ENCODE measurements at regions not wholly inside any gene's neighbourhood (a gene's known extent, or its start where the extent isn't known, plus 50 kb on each side); places are given as distances from the start of the nearest gene placed in this dataset.

DNA sequence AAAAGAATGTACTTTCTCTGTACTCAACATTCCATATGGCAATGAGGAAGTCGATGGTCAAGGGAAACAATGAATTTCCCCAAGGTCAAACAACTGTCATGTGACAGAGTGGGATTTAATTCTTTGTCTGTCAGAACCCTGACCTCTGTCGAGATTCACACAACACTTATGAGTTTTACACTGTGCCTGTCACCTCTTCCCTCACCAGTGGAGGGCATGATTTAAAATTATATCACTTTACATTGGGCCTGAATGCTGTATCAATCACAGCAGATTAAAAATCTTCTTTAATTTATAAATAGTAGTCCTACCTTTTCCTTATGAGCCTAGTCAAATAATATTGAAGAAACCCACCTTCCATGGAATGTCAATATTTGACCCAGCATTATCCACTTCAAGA is 276.7 kb downstream of the CDH10 start:
- no peak for DNase-seq (ENCODE audit: low spot score)

DNA sequence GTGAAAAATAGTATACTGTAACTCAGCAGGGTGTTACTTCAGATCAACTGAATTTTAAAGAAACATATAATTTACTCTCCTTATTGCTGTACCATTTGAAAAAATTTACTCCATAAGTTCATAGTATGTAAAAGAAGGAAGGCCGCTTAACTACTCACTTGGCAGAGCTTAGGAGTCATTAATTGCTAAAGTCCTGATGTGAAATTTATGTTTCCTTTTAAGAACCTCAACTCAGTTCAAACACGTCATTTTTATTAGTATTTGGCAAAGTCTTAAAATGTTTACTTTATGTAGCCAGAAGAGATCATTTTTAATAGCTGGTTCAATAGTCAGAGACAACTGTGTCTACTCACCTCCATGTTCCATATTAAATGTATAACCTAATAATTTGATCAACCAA is 268.6 kb downstream of the CDH10 start:
- no peak for DNase-seq (ENCODE audit: low spot score)

DNA sequence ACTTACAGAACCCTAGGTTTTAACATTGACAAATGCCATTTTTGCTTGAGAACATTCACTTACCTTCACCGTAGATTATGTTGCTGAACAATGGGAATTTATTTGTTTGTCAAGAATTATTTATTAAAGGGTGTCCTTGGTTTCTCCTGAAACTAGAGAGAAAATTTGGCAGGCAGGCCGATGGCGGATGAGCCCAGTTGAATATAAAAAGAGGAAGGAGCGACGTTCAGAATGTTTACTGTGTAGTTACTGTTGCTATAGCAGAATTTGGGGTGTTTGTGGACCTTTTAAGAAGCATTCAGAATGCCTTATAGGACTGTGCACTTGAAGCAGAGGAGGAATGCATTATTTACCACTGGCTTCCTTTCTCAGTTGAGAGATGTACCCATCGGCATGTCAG is 268.2 kb downstream of the CDH10 start:
- DNase-seq (ENCODE audit: low spot score) = no peak

DNA sequence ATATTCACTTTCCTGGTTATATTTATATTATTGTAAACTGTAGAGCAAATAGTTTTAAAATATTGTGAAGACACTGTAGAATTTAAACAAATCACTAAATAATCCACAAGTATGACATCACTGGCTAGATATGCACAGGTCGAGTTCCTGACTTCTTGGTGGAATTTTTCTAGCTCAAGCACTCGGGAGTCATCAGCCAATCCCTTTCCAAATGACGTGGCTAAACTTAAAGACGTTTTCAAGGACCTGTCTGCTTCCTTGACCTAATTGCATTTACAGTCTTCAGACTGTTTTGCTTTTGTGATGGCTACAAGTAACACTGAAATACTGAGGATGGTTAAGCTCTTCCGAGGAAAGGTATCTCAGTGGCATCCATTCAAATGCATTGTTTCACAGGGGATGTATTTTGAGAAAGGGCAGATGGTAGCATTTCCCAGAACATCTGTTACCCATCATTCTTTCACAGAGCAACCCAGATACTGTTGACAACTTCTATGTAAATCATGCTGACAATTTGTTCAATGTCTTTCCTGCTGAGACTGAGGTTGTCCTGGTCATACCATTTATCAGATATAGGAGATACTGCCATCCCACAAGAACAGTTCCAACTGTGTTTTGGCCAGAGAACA is 262.8 kb downstream of the CDH10 start:
- peak; percentile 96 for DNase-seq (ENCODE audit: low spot score)

DNA sequence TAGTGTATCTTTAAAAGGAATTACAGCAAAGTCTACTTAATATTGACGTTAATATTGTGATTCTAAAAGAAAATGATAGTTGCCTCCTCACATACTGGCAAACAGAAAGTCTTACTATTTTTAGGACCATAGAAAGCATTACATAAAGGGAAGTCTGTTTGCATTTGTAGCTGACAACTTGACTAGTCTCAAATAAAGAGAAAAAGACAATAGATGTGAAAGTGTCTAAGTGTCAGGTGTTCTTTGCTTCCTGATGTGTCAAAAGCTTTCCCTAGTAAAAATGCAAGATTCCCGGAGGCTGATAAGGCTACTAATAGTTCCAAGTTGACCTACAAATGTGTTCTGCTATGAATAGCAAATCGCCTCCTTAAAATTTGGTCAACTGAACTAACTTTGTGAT is 259.7 kb downstream of the CDH10 start:
- DNase-seq (ENCODE audit: low spot score) = no peak

DNA sequence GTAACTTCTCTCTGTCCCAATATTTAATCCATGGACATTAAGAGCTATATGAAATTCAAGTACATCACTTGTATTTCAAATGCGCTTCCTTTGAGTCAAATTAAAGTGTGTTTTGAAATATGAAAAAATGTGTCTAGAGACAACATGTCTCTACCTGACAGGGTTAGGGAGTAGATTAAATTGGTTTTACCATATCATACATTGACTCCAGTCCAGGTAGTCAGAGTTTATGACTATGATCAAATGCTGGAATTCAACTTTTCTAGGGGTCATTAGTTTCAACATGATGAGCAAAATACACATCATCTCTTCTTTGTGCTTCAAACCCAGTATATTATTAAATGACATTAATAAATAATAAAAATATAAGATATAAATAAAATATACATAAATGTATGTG is 259.2 kb downstream of the CDH10 start:
- DNase-seq (ENCODE audit: low spot score) = no peak

DNA sequence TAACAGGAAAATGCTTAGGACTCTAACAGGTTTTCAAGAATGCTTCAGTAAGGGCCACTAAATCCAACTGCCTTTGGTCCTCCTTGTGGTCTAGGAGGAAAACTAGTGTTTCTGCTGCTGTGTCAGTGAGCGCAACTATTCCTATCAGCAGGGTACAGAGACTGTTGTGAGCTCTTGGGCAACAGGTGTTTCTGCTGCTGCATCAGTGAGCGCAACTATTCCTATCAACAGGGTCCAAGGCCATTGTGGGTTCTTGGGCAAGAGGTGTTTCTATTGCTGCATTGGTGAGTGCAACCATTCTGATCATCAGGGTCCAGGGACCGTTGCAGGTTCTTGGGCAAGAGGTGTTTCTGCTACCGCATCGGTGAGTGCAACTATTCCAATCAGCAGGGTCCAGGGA is 256.3 kb downstream of the CDH10 start:
- DNase-seq (ENCODE audit: low spot score) = no peak

DNA sequence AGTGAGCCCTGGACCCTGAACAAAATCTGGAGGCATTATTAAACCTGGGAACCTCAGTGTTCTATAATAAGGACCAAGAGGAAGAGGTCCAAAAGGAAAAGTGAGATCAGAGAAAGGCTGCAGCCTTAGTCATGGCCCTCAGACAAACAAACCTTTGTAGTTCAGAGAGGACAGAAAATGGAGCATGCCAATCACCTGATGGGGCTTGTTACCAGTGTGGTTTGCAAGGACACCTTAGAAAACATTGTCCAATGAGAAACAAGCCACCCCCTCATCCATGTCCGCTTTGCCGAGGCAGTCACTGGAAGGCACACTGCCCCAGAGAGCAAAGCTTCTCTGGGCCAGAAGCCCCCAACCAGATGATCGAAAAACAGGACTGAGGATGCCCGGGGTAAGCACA is 254.8 kb downstream of the CDH10 start:
- DNase-seq (ENCODE audit: low spot score) = no peak

DNA sequence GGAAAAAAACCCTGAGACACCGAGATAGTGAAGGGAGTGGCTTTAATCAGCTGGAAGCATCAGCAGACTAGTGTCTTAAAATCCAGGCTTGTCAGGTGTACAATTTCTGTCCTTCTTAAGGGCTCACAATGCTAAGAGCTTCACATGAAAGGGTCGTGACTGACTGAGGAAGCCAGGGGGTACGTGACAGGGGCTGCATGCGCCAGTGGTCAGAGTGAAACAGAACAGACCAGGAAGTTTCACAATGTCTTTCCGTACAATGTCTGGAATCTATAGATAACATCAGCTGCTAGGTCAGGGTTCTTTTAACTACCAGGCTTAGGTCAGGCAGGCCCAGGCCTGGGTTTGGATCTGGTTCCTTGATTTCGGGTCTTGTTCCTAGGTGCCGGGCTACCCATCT is 253.0 kb downstream of the CDH10 start:
- peak; percentile 93 for DNase-seq (ENCODE audit: low spot score)

DNA sequence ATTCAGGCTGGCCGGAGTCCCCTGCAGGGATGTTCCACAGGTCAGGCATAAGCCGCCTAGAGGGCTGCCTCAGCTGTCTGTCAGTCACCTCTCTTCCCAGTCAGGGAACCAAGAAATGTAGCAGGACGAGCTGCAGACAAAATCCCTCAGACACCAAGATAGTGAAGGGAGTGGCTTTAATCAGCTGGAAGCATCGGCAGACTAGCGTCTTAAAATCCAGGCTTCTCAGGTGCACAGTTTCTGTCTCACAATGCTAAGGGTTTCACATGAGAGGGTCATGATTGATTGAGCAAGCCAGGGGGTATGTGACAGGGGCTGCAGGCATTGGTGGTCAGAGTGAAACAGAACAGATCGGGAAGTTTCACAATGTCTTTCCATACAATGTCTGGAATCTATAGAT is 247.2 kb downstream of the CDH10 start:
- DNase-seq (ENCODE audit: low spot score) = peak; percentile 93

DNA sequence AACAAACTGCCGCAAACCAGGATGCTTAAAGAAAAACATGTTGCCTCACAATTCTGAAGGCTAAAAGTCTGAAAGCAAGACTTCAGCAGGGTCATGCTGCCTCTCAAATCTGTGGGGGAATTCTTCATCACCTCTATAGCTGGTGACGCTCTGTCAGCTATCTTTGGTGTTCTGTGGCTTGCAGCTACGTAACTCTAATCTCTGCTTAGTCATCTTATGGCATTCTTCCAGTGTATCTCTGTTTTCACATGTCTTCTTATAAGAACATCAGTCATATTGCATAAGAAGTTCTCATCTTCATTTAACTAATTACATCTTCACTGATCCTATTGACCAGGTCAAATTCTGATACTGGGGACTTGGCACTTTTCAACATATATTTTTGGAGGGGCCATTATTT is 243.0 kb downstream of the CDH10 start:
- no peak for DNase-seq (ENCODE audit: low spot score)

DNA sequence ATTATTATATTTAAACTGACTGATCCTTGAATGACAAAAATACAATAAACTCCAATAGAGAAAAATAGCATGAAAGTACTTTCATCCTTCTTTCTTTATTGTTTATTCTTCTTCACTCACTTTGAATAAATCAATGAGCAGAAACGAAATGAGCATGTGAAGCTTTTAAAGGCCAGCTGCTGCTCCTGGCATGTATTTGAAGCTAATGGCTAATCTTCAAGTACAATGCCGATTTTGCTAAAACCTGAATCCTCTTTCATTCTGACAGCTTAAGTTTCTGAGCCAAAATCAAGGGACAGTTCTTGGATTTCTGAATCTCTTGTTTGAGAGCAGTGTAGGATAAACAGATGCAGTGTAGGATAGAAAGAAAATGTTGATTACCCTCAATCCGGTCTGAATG is 237.3 kb downstream of the CDH10 start:
- DNase-seq (ENCODE audit: low spot score) = no peak

DNA sequence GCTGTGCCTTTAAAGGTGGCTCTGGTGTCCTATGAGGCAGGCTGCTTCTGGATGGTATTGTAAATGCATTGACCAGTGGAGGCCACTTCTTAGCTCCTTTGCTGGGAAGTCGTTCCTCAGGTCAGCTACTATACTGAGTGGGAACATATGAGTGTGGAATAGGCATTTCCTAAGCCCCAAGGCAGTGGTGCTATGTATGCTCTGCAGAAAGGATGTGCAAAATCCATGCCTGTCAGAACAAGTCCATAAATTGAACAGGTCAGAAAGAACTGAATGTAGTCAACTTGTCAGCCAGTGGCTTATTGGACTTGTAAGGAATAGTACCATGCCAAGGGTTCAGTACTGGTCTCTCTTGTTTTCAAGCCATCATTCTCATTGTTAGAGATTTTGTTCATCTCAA is 216.4 kb downstream of the CDH10 start:
- no peak for DNase-seq (ENCODE audit: low spot score)

DNA sequence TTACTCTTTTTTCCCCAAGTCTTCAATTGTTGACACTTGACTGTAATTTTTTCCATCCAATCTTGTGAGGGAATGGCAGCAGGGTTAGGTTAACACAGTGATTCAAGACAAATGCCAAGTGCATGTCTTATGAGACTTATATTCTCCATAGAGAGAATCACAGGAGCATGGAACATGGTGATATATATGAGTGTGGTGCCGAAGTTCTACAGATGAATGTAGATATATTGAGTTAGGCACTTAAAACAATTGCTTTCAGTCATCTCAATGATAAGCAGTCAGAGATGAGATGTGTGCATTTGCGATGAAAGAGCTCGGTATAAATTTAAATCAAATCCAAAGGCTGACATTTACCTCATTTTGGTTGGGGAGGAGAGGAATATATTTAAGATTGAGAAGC is 211.2 kb downstream of the CDH10 start:
- no peak for DNase-seq (ENCODE audit: low spot score)

Small RNA genes in the stretch of these regions (small RNA-seq; reads per million reads assigned to genes)
- 0 reads per million in 2 experiments for gene AC026784.1
- 0 reads per million in 2 experiments for gene RF00019
- gene RF00561 = 0 reads per million in 2 experiments
